LNCaP clone FGC (cell line): ENCODE measurements at regions not wholly inside any gene's neighbourhood (a gene's known extent, or its start where the extent isn't known, plus 50 kb on each side); places are given as distances from the start of the nearest gene placed in this dataset.

Source experiments
- DNase-seq: peaks from one replicate; pipeline ENCODE4 v3.0.0-alpha.2; 2011; ENCODE audit warnings: low read depth
- H3K4me3 ChIP-seq: 2 replicates; pipeline ENCODE4 v1.5.1; 2011; ENCODE audit warnings: mild to moderate bottlenecking, low read depth, low read length, control low read depth
- TF ChIP-seq, protein P1 (sequence below): IDR thresholded peaks from 2 replicates; pipeline ENCODE4 v1.5.1; 2012; ENCODE audit warnings: mild to moderate bottlenecking; ENCODE audit not compliant: control insufficient read depth, insufficient read depth; ENCODE audit errors: extremely low read depth

DNA sequence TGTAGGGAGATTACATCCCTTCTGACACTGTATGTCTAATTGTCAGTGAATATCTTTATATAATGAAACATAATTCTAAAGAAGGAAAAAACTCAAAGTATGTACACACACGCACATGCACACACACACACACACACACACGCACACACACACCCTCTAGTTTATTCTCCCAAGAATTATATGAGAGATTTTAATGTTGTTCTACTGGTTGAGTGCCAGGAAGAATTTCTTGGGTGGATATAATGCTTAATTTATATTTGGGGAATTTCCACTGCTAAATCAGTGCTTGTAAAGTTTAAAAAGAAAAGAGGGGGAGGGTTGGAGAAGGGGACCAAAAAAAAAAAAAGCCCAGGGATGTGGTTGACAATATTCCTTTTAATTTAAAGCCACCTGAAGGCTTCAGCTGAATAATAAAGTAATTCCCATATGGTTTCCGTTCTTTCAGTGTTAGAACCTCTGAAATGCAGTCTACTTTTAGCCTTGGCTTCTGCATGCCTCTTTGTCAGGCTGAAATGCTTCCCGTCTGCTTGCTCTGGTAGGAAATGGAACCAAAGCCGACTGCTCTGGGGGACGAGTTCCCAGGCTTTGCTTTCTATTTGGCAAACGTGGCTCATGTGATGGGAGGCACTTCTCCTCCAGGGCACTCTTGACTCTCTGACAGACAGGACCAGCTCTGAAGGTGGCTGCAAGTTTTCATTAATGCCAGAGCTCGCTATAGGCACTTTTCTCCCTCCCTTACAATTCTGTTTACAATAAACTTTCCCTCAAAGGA, 225.4 kb downstream of the PRL start:
- no peak for DNase-seq
- H3K4me3 ChIP-seq = no peak overlapping the region

DNA sequence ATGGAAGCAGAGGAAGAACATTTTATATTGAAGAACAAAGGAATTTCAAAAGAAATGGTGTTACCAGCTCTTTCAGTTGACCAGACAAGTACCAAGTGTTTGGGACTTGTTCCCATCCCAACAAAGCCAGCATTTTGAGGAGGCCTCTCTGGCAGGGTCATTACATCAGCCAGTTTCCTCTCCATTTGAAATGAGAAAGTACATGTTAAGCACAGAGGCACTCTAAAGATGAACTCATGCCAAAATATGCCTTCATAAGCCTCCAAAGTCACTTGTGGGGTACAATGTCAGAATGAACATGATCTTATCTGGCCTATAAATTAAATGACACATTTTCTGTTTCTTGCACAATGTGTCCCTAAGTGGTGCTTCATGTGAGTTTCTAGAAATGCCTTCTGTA, 223.9 kb downstream of the PRL start:
- DNase-seq = no peak
- no peak overlapping the region for H3K4me3 ChIP-seq
- TF ChIP-seq, protein P1, sequence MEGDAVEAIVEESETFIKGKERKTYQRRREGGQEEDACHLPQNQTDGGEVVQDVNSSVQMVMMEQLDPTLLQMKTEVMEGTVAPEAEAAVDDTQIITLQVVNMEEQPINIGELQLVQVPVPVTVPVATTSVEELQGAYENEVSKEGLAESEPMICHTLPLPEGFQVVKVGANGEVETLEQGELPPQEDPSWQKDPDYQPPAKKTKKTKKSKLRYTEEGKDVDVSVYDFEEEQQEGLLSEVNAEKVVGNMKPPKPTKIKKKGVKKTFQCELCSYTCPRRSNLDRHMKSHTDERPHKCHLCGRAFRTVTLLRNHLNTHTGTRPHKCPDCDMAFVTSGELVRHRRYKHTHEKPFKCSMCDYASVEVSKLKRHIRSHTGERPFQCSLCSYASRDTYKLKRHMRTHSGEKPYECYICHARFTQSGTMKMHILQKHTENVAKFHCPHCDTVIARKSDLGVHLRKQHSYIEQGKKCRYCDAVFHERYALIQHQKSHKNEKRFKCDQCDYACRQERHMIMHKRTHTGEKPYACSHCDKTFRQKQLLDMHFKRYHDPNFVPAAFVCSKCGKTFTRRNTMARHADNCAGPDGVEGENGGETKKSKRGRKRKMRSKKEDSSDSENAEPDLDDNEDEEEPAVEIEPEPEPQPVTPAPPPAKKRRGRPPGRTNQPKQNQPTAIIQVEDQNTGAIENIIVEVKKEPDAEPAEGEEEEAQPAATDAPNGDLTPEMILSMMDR = no peak

More for the DNA sequence above, 225.4 kb downstream of the PRL start:
- TF ChIP-seq, protein P1 = no peak

GRCh38 chr6:22073516-22074198, 223.2 kb downstream of the PRL start:
- no peak for DNase-seq
- TF ChIP-seq, protein P1 = no peak
- H3K4me3 ChIP-seq = no peak overlapping the region

- TF ChIP-seq, protein P1 = no peak
- H3K4me3 ChIP-seq = no peak overlapping the region
- DNase-seq = no peak
Measured at GRCh38 chr6:22078288-22078687, 218.5 kb downstream of the PRL start.

DNA sequence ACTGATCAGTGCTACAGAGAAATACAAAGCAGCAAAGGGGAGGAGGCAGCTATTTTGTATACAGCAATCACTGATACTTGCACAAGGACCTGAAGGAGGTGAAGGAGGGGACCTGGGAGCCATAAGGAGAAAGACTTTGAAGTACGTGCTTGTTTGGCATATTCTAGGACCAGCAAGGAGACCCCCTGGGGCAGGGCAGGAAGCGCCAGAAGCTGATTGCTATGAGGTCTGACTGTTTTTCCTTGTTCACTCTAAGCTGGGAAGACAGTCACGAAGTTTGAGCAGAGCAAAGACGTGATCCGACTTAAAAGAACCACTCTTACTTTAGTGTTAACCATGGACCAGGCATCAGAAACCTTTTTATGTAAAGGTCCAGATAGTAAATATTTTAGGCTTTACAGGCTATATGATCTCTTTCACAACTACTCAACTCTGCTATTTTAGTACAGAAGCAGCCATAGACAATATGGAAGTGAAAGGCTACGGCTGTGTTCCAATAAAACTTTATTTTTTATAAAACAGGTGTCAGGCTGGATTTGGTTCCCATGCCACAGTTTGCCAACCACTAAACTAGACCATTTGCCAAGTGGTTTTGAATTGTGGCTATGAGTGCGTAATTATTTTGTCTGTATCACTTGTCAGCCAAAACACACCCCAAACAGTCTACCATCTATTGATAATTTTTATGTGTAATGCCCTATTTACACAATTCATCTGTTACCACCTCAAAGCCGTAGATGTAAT, 217.9 kb downstream of the PRL start:
- no peak for DNase-seq
- no peak overlapping the region for H3K4me3 ChIP-seq
- TF ChIP-seq, protein P1 = no peak

- H3K4me3 ChIP-seq = no peak overlapping the region
- TF ChIP-seq, protein P1 = no peak
- DNase-seq = no peak
Measured at GRCh38 chr6:22079783-22080182, 217.1 kb downstream of the PRL start.
